ENCODE measurements at regions not wholly inside any gene's neighbourhood (a gene's known extent, or its start where the extent isn't known, plus 50 kb on each side); places are given as distances from the start of the nearest gene placed in this dataset.

DNA sequence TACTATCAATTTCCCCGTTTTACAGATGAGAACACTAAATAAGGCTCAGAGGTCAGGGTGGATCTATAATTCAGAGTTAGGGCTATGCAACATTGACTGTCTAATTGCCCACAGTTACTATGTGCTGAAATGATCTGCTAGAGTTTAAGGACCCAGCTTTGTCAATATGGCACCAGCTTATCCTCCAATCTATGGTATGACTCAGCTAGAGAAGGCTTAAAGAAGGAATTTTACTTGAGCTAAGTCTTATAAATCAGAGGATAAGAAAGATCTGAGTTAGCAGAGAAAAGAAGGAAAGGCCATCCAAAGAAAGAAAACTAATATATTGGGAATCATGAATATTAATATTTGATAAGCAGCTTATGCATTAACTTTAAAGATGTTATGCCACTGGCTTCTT is 78.1 kb downstream of the ASB9 start:
- no peak for DNase-seq (ENCODE audit: extremely low read depth, low read depth, low spot score)

DNA sequence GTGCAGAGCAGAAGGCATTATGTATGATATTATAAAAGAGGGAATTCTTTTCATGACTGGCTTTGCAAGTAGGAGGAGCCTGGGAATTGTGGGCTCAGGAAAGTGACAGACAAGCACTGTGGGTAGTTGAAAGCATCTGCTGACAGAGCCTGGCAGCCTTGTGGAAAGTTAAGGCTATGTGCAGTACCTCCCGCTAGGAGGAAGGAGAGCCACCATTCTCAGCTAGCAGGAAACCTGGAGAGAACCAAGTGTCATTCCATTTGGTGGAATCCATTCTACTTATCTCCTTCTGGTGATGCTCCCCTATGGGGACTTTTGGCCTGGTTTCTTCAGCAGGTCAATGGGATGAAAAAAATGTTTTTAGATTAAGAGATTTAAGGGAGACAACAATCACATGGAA is 81.8 kb downstream of the ASB9 start:
- no peak for DNase-seq (ENCODE audit: extremely low read depth, low read depth, low spot score)

DNA sequence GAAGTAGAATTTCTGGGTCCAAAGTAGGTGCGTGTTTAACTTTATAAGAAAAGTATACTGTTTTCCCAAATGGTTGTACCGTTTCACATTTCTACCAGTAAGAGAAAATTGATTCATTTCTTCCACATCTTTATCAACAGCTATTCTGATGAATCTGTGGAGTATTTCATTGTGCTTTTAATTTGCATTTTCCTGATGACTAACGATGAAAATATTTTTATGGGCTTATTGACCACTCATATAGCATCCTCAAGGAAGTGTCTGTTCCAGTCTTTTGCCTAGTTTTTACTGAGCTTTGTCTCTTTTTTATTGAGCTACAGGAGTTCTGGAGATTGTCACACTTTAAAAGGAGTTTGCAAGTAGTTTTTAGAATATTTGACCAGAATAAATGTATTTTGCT is 92.6 kb downstream of the ASB9 start:
- DNase-seq (ENCODE audit: extremely low read depth, low read depth, low spot score), result no peak

DNA sequence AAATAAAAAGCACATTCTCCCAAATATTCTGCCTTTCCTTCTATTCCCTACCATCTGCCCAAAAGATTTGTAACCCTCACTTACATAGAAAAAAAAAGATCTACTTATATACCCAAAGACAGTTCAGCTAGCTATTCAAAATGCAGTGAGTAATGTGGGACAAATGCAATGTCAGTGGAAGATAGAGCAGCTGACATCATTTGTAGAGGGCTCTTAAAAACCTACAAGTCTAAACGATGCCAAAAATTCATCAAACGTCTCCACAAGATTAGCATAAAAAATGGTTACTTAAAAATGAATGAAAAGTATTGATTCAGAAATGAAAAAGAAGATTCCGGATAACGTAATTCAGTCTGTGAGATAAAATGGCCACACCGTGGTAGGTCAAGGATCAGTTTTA is 96.5 kb downstream of the ASB9 start:
- DNase-seq (ENCODE audit: extremely low read depth, low read depth, low spot score), result no peak

DNA sequence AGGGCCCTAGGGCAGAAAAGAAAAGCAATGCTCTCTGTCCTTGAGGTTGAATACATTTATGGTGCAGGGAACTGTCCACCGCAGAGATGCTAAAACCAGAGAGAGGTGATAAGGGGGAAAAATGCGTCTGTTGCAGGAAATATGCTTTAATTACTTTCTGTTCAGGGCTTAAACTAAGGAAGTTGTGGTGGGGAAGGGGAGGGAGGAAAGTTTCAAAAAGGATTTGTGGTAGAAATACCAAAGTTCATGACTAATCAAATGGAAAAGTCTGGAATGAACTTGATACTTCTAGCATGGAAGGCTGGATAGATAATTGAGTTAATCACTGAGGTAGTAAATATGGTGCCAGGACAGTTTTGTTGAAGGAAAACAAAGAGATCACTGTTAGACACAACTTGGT is 99.0 kb downstream of the ASB9 start:
- no peak for DNase-seq (ENCODE audit: extremely low read depth, low read depth, low spot score)

DNA sequence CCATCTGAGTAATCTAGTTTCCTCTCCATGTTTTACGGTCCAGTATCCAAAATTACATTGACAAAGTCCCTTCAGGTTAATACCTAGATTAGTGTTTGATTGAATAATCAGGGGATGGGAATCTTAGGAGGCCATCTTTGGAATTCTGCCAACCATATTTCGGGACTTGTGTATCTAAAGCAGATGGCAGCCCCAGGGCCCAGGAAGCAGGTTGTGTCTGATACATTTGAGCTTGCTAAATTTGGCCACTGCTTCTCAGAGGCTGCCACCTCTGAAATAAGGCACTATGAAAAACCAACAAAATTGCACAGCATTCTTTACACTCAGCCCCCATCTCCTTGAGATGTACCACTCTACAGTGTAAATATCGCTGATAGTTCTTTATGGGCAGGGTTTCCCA is 102.1 kb downstream of the ASB9 start:
- DNase-seq (ENCODE audit: extremely low read depth, low read depth, low spot score), result no peak

DNA sequence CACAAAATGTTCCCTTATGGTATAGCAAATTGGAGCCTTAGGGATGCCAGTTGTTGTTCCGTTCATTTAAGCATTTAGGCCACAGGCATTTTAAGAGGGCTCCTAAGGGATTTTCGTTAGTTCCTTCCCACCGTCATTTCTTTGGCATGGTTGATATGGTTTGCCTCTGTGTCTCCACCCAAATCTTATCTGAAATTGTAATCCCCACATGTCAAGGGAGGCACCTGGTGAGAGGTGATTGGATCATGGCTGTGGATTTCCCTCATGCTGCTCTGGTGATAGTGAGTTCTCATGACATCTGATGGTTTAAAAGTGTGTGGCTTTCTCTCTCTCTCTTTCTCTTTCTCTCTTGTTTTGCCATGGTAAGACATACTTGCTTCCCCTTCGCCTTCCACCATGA is 104.1 kb downstream of the ASB9 start:
- no peak for DNase-seq (ENCODE audit: extremely low read depth, low read depth, low spot score)

DNA sequence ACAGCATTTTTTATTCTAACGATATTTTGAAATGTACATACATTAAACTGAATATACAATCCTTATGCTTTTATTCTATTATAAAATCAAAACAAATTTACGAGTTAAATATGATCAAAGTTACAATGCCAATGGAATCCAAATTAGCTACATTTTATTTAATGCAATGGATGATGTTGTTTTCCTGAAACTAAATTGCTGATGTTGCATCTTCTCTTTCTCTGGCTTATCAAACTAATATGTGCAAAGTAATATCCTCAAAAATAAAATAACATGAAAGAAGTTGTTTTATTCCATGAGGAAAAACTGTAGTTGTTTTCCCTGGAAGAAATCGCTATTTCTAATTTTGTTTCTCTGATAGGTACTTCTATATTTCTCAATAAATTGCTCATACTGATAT is 106.8 kb downstream of the ASB9 start:
- DNase-seq (ENCODE audit: extremely low read depth, low read depth, low spot score), result no peak

DNA sequence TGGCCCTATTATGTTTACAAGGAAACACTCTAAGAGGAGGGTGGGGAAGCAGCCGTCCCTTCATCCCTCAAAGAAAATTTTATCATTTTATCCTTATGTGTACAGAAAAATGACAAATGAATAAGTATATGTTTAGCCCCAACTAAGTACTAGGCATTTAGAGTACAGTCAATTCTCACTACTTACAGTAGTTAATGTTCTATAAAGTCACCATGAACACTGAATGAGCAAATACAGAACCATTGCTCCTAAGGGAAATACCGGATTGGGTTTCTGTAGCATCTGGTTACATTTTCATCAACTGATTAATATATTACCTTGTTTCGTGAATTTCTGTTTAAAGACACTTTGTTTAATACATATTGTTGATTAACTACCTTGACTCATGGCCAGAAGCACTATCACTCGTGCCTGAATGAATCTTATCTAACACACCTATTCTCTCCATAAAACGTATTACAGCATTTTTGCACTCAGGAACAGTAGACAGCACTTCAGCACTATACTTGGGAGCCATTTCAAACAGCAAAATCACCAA is 109.3 kb downstream of the ASB9 start:
- no peak for DNase-seq (ENCODE audit: extremely low read depth, low read depth, low spot score)

DNA sequence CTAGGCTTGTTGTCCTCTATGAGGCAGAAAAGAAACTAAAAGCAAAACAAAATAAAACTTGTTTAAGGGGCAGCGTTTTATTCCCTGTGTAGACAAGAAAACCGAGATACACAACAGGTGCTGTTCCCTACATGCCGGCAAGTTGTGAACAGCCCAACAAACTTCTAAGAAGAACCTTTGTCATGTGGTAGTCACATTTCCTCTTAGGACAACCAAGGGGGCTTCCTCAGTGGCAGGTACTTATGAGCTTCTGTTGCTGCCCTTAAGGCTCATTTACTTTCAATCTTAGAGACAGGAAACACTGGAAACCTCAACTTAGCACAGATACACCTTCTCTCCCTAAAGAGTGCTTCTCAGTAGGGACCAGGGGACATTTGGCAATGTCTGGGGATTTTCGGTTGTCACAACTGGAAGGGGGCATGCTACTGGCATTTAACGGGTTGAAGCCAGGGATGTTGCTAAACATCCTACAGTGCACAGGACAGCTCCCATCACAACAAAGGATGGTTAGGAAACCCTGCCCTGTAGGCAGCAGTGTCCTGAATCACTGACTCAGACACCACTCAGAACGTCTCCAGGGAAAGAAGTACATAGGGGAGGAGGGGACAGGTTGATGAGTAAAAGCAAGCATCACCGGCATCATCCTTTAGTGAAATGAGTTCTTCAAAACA is 111.0 kb downstream of the ASB9 start:
- DNase-seq (ENCODE audit: extremely low read depth, low read depth, low spot score), result no peak

DNA sequence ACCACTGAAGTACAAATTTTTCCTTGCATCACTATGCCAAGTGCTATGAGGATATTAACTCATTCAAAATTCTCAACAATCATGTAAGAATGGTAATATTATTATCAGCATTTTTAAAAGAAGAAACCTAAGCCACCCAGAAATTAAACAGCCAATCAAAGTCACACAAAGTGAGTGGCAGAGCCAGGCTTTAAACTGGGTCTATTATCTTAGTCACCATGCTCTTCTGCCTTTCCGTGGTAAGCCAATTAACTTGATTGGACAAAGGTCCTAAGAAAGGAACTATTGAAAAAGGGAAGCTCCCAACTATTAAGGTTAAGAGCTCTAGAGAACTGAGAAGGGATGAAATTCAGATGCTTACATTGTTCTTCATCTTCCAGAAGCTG is 111.5 kb downstream of the ASB9 start:
- no peak for DNase-seq (ENCODE audit: extremely low read depth, low read depth, low spot score)

DNA sequence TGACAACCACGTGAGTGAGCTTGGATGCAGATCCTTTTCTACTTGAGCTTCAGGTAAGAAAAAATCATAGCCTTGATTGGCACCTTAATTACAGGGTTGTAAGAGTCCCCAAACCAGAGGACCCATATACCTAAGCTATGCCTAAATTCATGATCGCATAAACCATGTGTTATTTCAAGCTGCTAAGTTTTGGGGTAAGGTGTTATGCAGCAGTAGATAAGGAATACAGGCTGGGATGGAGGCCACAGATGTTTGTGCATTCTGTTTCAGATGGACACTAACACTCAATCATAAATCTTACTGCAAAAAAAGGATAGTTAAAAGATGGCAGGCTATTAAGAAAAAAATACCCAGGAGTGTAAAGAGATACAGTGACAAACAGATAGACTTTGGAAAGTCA is 112.3 kb downstream of the ASB9 start:
- no peak for DNase-seq (ENCODE audit: extremely low read depth, low read depth, low spot score)

DNA sequence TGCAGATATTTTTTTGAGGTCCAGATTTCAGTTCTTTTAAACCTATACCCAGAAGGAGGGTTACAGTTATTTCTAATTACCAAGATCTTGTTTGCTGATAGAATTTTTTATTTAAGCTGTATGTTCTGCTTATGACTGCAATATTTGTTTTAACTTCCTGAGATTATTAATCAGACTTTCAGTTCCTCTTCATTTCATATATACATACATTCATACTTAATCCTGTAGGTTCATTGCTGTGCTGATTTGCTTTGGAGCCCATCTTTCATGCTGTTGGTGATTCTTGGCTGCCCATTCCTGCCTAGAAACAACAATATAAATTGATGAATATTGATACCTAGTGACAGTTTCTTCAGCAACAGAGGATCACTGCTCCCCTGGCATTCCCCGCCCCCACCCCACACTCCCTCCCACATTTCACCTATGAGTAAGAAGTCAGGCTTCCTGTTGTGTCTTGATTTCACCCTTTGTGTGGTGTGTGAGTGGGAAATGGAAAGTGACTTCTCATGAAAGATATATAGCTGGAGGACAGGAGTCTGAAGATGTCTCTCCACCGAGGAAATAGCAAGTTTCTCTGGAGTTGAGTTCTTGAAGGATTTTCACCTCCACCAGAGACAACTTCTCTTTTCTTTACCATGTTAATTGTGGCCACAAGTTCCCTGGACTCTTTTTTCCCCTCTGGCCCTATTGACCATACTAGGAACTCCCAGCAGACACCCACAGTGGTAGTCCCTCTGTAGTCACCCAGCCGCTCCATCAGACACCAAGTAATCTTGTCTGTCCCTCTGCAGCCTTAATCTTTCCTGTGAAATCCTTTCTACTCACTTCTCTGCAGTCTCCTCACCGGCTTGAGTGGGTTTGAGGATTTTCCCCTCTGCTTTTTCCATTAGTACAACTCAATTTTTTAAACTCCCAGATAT is 118.4 kb downstream of the ASB9 start:
- no peak for DNase-seq (ENCODE audit: extremely low read depth, low read depth, low spot score)

DNA sequence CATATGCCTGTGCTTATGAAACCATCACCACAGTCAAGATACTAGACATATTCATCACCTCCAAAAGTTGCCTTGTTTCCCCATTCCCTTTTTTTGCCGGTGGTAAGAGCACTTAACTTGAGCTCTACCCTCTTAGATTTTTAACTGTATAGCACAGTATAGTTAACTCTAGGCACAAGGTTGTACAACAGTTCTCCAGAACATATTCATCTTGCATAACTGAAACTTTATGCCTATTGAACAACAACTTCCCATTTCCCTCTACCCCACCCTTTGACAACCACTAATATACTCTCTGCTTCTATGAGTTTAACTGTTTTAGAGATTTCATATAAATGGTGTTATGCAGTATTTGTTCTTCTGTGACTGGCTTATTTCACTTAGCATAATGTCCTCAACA is 119.3 kb downstream of the ASB9 start:
- DNase-seq (ENCODE audit: extremely low read depth, low read depth, low spot score), result no peak

DNA sequence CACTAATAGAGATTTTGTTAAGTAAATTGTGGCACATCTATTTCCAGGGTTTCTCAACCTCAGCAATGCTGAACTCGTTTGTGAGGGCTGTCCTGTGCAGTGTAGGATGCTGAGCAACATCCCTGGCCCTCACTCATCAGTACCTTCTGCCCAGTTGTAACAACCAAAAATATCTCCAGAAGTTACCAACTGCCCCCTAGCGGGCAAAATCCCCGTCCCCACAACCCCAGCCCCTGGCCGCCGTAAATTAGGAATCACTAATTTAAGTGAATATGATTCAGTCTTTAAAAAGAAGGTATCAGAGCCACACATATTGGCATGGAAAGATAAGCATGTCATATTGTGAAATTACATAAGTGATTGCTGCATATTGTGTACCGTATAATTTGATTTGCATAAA is 123.4 kb downstream of the ASB9 start:
- DNase-seq (ENCODE audit: extremely low read depth, low read depth, low spot score), result no peak

DNA sequence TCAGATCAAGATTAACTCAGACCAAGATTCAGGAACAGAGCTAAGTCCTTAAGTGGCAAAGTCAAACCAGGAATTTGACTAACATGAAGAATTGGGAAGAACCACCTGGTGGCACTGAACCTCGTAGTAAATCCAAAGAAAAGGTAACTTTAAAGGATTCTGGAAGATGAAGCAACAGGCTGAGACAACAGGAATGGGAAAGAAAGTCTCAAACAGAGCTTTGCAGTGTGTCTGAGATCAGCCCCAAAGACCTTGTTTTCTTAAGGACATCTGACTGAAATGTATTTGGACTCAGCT is 126.1 kb downstream of the ASB9 start:
- DNase-seq (ENCODE audit: extremely low read depth, low read depth, low spot score), result no peak

DNA sequence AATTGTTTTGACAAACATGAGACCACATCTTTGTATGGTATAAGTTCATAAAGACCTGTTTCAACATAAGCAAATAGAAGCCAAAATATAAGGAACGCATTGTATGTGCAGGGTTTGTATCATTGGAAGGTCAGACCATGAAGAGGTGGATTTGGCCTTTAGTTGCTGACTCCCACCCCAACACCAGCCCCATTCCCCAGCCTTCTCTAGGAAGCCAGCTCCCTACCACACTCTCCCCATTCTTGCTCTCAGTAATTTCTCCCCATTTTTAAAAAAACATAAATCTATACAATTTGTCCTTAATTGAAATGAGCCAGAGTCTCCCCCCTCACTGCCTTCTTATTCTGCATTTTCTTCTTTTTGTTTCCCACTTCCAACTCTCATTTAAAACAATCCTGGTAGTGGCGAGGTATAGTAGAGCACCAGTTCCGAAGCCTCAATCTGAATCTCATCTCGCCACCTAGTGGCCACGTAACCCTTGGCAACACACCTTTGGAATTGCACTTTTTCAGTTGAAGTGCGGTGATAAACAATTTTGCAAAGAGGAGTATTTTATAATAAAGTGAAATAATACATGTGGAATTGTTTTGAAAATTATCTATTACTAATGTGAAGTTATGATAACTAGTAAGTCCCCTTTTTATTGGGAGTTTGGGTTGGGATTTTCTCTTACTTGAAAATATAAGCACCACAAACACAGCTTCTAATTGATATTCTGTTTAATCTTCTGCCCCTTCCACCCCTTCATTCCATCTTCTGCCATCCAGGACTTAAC is 126.6 kb downstream of the ASB9 start:
- peak; percentile 31 for DNase-seq (ENCODE audit: extremely low read depth, low read depth, low spot score)

DNA sequence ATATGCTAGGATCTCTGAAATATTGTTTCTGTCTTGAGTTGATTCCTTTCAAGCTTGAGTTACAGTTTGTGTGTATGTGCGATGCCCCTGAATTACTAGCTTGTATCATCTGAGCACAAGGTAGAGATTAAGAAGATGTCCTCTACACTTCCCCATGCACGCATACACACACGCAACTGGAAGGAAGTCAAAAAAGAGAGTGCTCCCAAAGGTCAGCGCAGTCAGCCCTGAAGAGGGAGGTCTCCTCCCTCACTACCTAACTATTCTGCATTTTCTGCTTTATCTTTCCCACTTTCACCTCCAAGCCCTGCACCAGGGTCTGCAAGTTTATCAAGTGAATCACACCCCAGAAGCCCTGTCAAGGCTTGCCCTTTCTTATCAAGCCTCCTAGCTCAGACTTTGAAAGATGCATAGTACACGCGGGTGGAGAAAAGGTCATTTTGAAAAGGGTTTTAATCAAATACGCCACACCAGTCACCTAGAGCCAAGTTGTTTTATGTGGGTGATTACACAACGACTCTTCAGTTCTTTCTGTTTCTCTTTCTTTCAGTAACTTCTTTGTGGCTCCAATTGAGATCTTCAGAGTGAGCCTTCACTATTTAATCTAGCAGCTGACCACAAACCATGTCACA is 127.7 kb downstream of the ASB9 start:
- DNase-seq (ENCODE audit: extremely low read depth, low read depth, low spot score), result no peak

DNA sequence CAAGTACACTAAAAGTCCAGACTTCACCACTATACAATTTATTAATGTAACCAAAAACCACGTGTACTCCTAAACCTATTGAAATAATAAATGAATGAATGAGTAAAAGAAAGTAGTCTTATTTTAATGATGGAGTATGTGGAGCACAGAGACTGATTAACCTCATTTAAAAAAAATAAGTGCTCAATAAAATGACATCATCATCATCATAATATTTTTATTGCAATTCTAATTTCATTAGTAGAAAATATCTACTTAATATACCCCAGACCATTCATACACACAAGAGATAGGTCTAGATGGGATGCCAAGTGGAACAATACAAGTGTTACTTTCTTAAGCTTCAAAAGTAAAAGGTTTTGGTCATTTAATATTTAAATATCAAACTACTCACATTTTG is 133.1 kb downstream of the ASB9 start:
- no peak for DNase-seq (ENCODE audit: extremely low read depth, low read depth, low spot score)

DNA sequence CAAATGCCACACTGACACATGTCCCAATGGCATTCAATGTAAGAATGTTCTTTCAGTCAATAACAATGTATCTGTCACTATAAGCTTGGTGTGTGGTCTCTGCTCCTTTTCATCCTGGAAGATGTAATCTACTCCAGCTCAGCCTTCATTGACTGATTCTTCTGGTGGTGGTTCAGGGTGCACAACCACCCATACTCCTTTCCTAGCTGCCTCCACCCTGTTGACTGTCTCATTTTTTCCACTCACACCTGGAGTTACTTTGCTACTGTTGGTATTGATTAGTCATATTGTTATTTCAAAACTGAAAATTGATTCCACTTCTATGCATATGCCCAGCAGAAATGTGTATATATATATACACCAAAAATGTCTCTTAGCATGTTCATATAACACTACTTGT is 140.5 kb downstream of the ASB9 start:
- DNase-seq (ENCODE audit: extremely low read depth, low read depth, low spot score), result no peak

DNA sequence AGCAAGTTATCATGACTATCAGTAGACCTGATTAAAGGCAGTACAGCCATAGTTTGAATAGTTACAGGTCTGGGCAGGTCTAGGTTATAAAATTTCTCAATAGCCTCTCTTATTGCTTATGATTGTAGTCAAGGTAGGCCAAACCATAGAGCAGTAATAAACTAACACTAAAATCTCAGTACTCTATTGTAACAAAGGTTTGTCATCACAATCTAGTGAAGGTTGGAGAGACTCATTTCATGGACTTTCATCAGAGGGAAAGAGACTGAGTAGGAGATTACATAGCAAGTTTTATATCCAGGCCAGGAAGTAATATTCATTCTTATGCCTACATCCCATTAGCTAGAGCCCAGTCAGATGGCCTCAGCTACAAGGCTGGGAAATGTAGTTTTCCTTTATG is 141.0 kb downstream of the ASB9 start:
- DNase-seq (ENCODE audit: extremely low read depth, low read depth, low spot score), result no peak

Measured in glomerular endothelial cell (primary cell).